GM13977 (cell line): ENCODE measurements at regions not wholly inside any gene's neighbourhood (a gene's known extent, or its start where the extent isn't known, plus 50 kb on each side); places are given as distances from the start of the nearest gene placed in this dataset.

ENCODE experiments used
- DNase-seq: peaks from one replicate; pipeline ENCODE4 v3.0.0; 2012; ENCODE audit warnings: low spot score
- CTCF ChIP-seq: IDR thresholded peaks from 2 replicates; pipeline ENCODE4 v1.5.1; 2012; ENCODE audit warnings: mild to moderate bottlenecking, control low read depth; ENCODE audit not compliant: insufficient read depth; ENCODE audit errors: extremely low read depth, missing control alignments
- in situ Hi-C: fragments of 300-500 bp; cut with MboI; formaldehyde crosslinking; loops from one replicate; pipeline ENCODE4 v1.12.0; 2022; ENCODE audit warnings: low sequenced_read_pairs, low pct_unique_long_range_greater_than_20kb, mixed read lengths, inconsistent platforms; ENCODE audit not compliant: unreplicated experiment

- DNase-seq: no peak
- in situ Hi-C loops: no loop called here
- TF ChIP-seq CTCF: no peak
Measured at GRCh38 chr9:89871871-89872331, 267.1 kb downstream of the GADD45G start.

GRCh38 chr9:89872426-89872912 lies 267.7 kb downstream of the GADD45G start:
- DNase-seq: no peak
- in situ Hi-C loops: no loop called here
- no peak for TF ChIP-seq CTCF

- DNase-seq: no peak
- in situ Hi-C loops: no loop called here
Measured at GRCh38 chr9:89872913-89873707, 268.3 kb downstream of the GADD45G start.

GRCh38 chr9:89873801-89874200 lies 269.0 kb downstream of the GADD45G start:
- DNase-seq: no peak
- no peak for TF ChIP-seq CTCF
- in situ Hi-C loops: no loop called here

More at GRCh38 chr9:89872913-89873707, 268.3 kb downstream of the GADD45G start:
- TF ChIP-seq CTCF: no peak

- TF ChIP-seq CTCF: no peak
- no peak for DNase-seq
- in situ Hi-C loops: no loop called here
Measured at GRCh38 chr9:89874351-89875321, 269.8 kb downstream of the GADD45G start.

GRCh38 chr9:89877051-89878002 lies 272.5 kb downstream of the GADD45G start:
- no peak for DNase-seq
- in situ Hi-C loops: no loop called here
- no peak for TF ChIP-seq CTCF
